ENCODE measurements at regions not wholly inside any gene's neighbourhood (a gene's known extent, or its start where the extent isn't known, plus 50 kb on each side); places are given as distances from the start of the nearest gene placed in this dataset.

GRCh38 chr17:27070836-27071235 lies 223.1 kb upstream of the WSB1 start:
- Histone ChIP-seq H3K36me3 (replicated peaks in 1 of 2; ENCODE audit: control insufficient read depth in 1 of 2, insufficient read depth in 2 of 2, low read length in 1 of 2) (peaks cover 90 to 91% of the 10 kb centered on the region in 2 experiments), H3K79me2 (ENCODE audit: insufficient read depth) (no peaks in the 10 kb centered on the region; the same call in none of the 2 replicates), H2AFZ (ENCODE audit: low read depth) (no peak overlapping the region), H3K27me3 (ENCODE audit: insufficient read depth) (no peaks in the 10 kb centered on the region), H3K9me2 (no peaks in the 10 kb centered on the region), H3K27ac (ENCODE audit: low read depth in 2 of 2, low read length in 1 of 2) (no peak overlapping the region), H3K4me1 (ENCODE audit: control insufficient read depth in 1 of 2, insufficient read depth in 2 of 2, low read depth in 1 of 2, low read length in 1 of 2) (peaks cover 0 to 3% of the 10 kb centered on the region in 2 experiments; a peak in 1 of 4 replicates), H3K9me3 (no peaks in the 10 kb centered on the region), H3K4me2 (no peak overlapping the region), H4K20me1 (ENCODE audit: insufficient read depth) (peaks cover 6% of the 10 kb centered on the region; the same call in 1 of the 2 replicates), H3K9ac (no peak overlapping the region), H3K4me3 (ENCODE audit: low read depth in 2 of 2, low read length in 1 of 2) (no peak overlapping the region), H3F3A (replicated peaks; ENCODE audit: insufficient read depth) (no peaks in the 10 kb centered on the region)
- 0% methylated on average over 1 of the region's 1 CpG for WGBS (ENCODE audit: low lambda C conversion rate)
- TF ChIP-seq REST (IDR thresholded peaks at IDR 0.05; ENCODE audit: low read depth, low read length) (no peak), MAX (IDR thresholded peaks at IDR 0.05; ENCODE audit: low read depth) (no peak), EZH2phosphoT487 (IDR thresholded peaks at IDR 0.05; ENCODE audit: borderline replicate concordance, low read depth) (no peak), CTCF (IDR thresholded peaks at IDR 0.05) (peak; percentile 12; the same call in 1 of the 2 replicates), RCOR1 (IDR thresholded peaks at IDR 0.05; ENCODE audit: low read length) (no peak)
- ChIA-PET CTCF (interaction anchor here (0.7 kb wide), 1 partner anchor 370 kb away, joined by 3 read pairs; no protein-coding TSS in a partner anchor), POLR2A (no interaction called here)
- DNase-seq: no peak

GRCh38 chr17:27072885-27073284 lies 221.0 kb upstream of the WSB1 start:
- Histone ChIP-seq H3K4me1 (ENCODE audit: control insufficient read depth in 1 of 2, insufficient read depth in 2 of 2, low read depth in 1 of 2, low read length in 1 of 2) (peaks cover 0 to 3% of the 10 kb centered on the region in 2 experiments; a peak in 1 of 4 replicates), H3F3A (replicated peaks; ENCODE audit: insufficient read depth) (no peaks in the 10 kb centered on the region), H3K27me3 (ENCODE audit: insufficient read depth) (no peaks in the 10 kb centered on the region), H3K27ac (ENCODE audit: low read depth in 2 of 2, low read length in 1 of 2) (no peak overlapping the region), H3K36me3 (replicated peaks in 1 of 2; ENCODE audit: control insufficient read depth in 1 of 2, insufficient read depth in 2 of 2, low read length in 1 of 2) (peaks cover 91 to 94% of the 10 kb centered on the region in 2 experiments), H3K79me2 (ENCODE audit: insufficient read depth) (peaks cover 17% of the 10 kb centered on the region), H3K4me3 (ENCODE audit: low read depth in 2 of 2, low read length in 1 of 2) (no peak overlapping the region), H2AFZ (ENCODE audit: low read depth) (no peak overlapping the region), H3K4me2 (no peak overlapping the region), H3K9me2 (no peaks in the 10 kb centered on the region), H3K9ac (no peak overlapping the region), H4K20me1 (ENCODE audit: insufficient read depth) (peaks cover 22% of the 10 kb centered on the region), H3K9me3 (no peaks in the 10 kb centered on the region)
- TF ChIP-seq MXI1 (IDR thresholded peaks at IDR 0.05; ENCODE audit: low read depth, low read length) (no peak), RCOR1 (IDR thresholded peaks at IDR 0.05; ENCODE audit: low read length) (no peak), SIN3A (IDR thresholded peaks at IDR 0.05; ENCODE audit: borderline replicate concordance, low read depth, low read length) (no peak), GATA2 (CRISPR knock-in tag; IDR thresholded peaks at IDR 0.05) (no peak), EZH2phosphoT487 (IDR thresholded peaks at IDR 0.05; ENCODE audit: borderline replicate concordance, low read depth) (no peak), YY1 (IDR thresholded peaks at IDR 0.05; ENCODE audit: low read depth) (no peak), JUND (IDR thresholded peaks at IDR 0.05) (no peak), NFIC (IDR thresholded peaks at IDR 0.05; ENCODE audit: borderline replicate concordance) (no peak), SMC3 (IDR thresholded peaks at IDR 0.05; ENCODE audit: low read depth, low read length) (no peak), USF1 (IDR thresholded peaks at IDR 0.05; ENCODE audit: borderline replicate concordance, low read depth) (no peak), TEAD4 (IDR thresholded peaks at IDR 0.05; ENCODE audit: borderline replicate concordance, insufficient read depth) (no peak), TCF12 (IDR thresholded peaks at IDR 0.05) (no peak)
- POLR2A ChIA-PET: no interaction called here
- WGBS (ENCODE audit: low lambda C conversion rate): 46% methylated on average over 3 of the region's 3 CpGs
- CTCF ChIA-PET: no interaction called here
- no peak for DNase-seq

All from SK-N-SH (cell line).